HEK293 (cell line): ENCODE measurements at regions not wholly inside any gene's neighbourhood (a gene's known extent, or its start where the extent isn't known, plus 50 kb on each side); places are given as distances from the start of the nearest gene placed in this dataset.

Experiments used
- PRDM1 ChIP-seq: fragments of 450-650 bp; formaldehyde crosslinking; IDR thresholded peaks from 2 replicates; pipeline ENCODE4; 2016; ENCODE audit warnings: missing biosample characterization, missing genetic modification characterization
- SP2 ChIP-seq: fragments of 450-650 bp; formaldehyde crosslinking; IDR thresholded peaks from 2 replicates; pipeline ENCODE4 v1.5.1; 2016; ENCODE audit warnings: missing biosample characterization, missing genetic modification characterization
- ZFHX2 ChIP-seq: fragments of 450-650 bp; formaldehyde crosslinking; conservative IDR thresholded peaks from 2 replicates; pipeline ENCODE4 v1.5.1; 2016; ENCODE audit warnings: missing biosample characterization, missing genetic modification characterization
- ZNF133 ChIP-seq: fragments of 450-650 bp; formaldehyde crosslinking; IDR thresholded peaks from 2 replicates; pipeline ENCODE4 v1.5.1; 2016; ENCODE audit warnings: missing biosample characterization, missing genetic modification characterization
- ZNF274 ChIP-seq, 2 experiments: fragments of 200-500 bp in 1 of 2; fragments of 450-650 bp in 1 of 2; sonication (Bioruptor generic) in 1 of 2; formaldehyde crosslinking in 1 of 2; IDR thresholded peaks; 2 replicates each; pipeline versions ENCODE4 v1.5.1 to v1.6.1; 2014 to 2016; ENCODE audit warnings: borderline replicate concordance in 1 of 2, inconsistent platforms in 1 of 2, low read length in 1 of 2, missing biosample characterization in 1 of 2, missing genetic modification characterization in 1 of 2
- ZNF302 ChIP-seq: fragments of 450-650 bp; formaldehyde crosslinking; IDR thresholded peaks from 2 replicates; pipeline ENCODE4 v1.5.1; 2016; ENCODE audit warnings: missing biosample characterization, missing genetic modification characterization, low read depth
- TF ChIP-seq, protein P1 (sequence below): fragments of 450-650 bp; formaldehyde crosslinking; IDR thresholded peaks from 2 replicates; pipeline ENCODE4 v1.5.1; 2016; ENCODE audit warnings: missing biosample characterization, missing genetic modification characterization
- TF ChIP-seq, protein P2 (sequence below): sonication (generic); formaldehyde crosslinking; IDR thresholded peaks from 2 replicates; pipeline ENCODE4 v1.8.1; 2022; ENCODE audit warnings: mild to moderate bottlenecking, moderate library complexity, missing genetic modification reagents
- TF ChIP-seq, protein P3 (sequence below): fragments of 450-650 bp; formaldehyde crosslinking; conservative IDR thresholded peaks from 2 replicates; pipeline ENCODE4 v1.5.1; 2016; ENCODE audit warnings: low read depth, missing biosample characterization, missing genetic modification characterization

GRCh38 chr13:37954191-37954590 lies 84.6 kb upstream of the TRPC4 start:
- TF ChIP-seq, protein P1, sequence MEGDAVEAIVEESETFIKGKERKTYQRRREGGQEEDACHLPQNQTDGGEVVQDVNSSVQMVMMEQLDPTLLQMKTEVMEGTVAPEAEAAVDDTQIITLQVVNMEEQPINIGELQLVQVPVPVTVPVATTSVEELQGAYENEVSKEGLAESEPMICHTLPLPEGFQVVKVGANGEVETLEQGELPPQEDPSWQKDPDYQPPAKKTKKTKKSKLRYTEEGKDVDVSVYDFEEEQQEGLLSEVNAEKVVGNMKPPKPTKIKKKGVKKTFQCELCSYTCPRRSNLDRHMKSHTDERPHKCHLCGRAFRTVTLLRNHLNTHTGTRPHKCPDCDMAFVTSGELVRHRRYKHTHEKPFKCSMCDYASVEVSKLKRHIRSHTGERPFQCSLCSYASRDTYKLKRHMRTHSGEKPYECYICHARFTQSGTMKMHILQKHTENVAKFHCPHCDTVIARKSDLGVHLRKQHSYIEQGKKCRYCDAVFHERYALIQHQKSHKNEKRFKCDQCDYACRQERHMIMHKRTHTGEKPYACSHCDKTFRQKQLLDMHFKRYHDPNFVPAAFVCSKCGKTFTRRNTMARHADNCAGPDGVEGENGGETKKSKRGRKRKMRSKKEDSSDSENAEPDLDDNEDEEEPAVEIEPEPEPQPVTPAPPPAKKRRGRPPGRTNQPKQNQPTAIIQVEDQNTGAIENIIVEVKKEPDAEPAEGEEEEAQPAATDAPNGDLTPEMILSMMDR (tag by site-specific recombination): no peak
- TF ChIP-seq, protein P2, sequence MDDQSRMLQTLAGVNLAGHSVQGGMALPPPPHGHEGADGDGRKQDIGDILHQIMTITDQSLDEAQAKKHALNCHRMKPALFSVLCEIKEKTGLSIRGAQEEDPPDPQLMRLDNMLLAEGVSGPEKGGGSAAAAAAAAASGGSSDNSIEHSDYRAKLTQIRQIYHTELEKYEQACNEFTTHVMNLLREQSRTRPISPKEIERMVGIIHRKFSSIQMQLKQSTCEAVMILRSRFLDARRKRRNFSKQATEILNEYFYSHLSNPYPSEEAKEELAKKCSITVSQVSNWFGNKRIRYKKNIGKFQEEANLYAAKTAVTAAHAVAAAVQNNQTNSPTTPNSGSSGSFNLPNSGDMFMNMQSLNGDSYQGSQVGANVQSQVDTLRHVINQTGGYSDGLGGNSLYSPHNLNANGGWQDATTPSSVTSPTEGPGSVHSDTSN (CRISPR knock-in tag): no peak
- no peak for TF ChIP-seq ZFHX2 (tag by site-specific recombination)
- TF ChIP-seq ZNF302 (tag by site-specific recombination): no peak
- TF ChIP-seq PRDM1 (tag by site-specific recombination): no peak
- TF ChIP-seq, protein P3, sequence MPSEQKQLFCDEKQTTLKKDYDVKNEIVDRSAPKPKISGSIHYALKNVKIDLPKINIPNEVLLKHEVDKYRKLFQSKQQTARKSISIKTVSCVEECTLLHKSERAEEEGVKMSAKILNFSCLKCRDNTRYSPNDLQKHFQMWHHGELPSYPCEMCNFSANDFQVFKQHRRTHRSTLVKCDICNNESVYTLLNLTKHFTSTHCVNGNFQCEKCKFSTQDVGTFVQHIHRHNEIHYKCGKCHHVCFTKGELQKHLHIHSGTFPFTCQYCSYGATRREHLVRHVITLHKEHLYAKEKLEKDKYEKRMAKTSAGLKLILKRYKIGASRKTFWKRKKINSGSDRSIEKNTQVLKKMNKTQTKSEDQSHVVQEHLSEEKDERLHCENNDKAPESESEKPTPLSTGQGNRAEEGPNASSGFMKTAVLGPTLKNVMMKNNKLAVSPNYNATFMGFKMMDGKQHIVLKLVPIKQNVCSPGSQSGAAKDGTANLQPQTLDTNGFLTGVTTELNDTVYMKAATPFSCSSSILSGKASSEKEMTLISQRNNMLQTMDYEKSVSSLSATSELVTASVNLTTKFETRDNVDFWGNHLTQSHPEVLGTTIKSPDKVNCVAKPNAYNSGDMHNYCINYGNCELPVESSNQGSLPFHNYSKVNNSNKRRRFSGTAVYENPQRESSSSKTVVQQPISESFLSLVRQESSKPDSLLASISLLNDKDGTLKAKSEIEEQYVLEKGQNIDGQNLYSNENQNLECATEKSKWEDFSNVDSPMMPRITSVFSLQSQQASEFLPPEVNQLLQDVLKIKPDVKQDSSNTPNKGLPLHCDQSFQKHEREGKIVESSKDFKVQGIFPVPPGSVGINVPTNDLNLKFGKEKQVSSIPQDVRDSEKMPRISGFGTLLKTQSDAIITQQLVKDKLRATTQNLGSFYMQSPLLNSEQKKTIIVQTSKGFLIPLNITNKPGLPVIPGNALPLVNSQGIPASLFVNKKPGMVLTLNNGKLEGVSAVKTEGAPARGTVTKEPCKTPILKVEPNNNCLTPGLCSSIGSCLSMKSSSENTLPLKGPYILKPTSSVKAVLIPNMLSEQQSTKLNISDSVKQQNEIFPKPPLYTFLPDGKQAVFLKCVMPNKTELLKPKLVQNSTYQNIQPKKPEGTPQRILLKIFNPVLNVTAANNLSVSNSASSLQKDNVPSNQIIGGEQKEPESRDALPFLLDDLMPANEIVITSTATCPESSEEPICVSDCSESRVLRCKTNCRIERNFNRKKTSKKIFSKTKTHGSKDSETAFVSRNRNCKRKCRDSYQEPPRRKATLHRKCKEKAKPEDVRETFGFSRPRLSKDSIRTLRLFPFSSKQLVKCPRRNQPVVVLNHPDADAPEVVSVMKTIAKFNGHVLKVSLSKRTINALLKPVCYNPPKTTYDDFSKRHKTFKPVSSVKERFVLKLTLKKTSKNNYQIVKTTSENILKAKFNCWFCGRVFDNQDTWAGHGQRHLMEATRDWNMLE (tag by site-specific recombination): no peak
- TF ChIP-seq SP2 (tag by site-specific recombination): no peak
- no peak for TF ChIP-seq ZNF274 (IDR thresholded peaks at IDR 0.05; ENCODE audit: low read length)
- TF ChIP-seq ZNF274 (tag by site-specific recombination; IDR thresholded peaks at IDR 0.05; ENCODE audit: borderline replicate concordance): no peak
- TF ChIP-seq ZNF133 (tag by site-specific recombination): no peak
